HT1080 (cell line): ENCODE measurements at regions not wholly inside any gene's neighbourhood (a gene's known extent, or its start where the extent isn't known, plus 50 kb on each side); places are given as distances from the start of the nearest gene placed in this dataset.
A peak's percentile ranks its signal among the peaks of the same experiment; 100 is the strongest.
"Not testable (repeated sequence)": the region's sequence is repeated elsewhere in the genome, so short reads cannot be mapped to it uniquely, and the experiment has no call there.

Experiments
- DNase-seq: peaks from one replicate; pipeline ENCODE4 v3.0.0-alpha.2; 2015; ENCODE audit warnings: low read depth

DNA sequence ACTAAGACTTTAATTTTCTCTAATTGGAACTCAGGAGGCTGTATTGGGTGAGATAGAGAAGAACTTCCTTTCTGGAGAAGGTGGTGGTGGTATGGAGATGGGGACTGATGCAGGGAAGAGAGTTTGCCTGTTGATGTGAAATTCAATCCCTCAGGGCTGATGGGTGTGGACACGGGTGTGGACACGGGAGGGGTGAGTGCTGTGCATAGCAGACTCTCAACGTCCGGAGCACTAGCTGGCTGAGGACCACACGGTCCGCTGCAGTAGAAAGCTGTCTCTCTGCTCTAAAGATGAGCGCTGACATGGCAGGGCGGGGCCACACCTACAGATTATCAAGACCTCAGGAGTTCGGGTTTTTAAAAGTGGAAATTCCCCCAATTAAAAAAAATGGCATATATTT is 148.5 kb upstream of the PITRM1 start:
- no peak for DNase-seq

DNA sequence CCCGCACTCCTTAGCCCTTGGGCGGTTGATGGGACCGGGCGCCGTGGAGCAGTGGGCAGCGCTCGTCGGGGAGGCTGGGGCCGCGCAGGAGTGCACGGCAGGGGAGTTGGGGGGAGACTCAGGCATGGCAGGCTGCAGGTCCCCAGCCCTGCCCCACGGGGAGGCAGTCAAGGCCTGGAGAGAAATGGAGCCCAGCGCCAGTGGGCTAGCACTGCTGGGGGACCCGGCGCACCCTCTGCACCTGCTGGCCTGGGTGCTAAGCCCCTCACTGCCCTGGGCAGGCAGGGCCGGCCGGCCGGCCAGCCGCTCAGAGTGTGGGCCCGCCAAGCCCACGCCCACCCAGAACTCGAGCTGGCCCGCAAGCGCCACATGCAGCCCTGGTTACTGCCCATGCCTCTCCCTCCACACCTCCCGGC is 147.2 kb upstream of the PITRM1 start:
- no peak for DNase-seq

GRCh38 chr10:3318480-3318807 is 145.9 kb upstream of the PITRM1 start:
- DNase-seq: not testable (repeated sequence)

GRCh38 chr10:3317553-3318479 is 145.2 kb upstream of the PITRM1 start:
- DNase-seq: not testable (repeated sequence)

DNA sequence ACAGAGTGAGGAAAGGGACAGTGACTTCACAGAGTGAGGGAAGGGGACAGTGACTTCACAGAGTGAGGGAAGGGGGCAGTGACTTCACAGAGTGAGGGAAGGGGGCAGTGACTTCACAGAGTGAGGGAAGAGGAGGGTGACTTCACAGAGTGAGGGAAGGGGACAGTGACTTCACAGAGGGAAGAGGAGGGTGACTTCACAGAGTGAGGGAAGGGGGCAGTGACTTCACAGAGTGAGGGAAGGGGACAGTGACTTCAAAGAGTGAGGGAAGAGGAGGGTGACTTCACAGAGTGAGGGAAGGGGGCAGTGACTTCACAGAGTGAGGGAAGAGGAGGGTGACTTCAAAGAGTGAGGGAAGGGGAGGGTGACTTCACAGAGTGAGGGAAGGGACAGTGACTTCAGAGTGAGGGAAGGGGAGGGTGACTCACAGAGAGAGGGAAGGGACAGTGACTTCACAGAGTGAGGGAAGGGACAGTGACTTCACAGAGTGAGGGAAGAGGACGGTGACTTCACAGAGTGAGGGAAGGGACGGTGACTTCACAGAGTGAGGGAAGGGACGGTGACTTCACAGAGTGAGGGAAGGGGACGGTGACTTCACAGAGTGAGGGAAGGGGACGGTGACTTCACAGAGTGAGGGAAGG is 142.0 kb upstream of the PITRM1 start:
- not testable (repeated sequence) for DNase-seq

- peak; percentile 46 for DNase-seq
These were observed 141.3 kb upstream of the PITRM1 start for GRCh38 chr10:3313784-3314444.

- no peak for DNase-seq
These were observed 139.9 kb upstream of the PITRM1 start for GRCh38 chr10:3312403-3312940.

DNA sequence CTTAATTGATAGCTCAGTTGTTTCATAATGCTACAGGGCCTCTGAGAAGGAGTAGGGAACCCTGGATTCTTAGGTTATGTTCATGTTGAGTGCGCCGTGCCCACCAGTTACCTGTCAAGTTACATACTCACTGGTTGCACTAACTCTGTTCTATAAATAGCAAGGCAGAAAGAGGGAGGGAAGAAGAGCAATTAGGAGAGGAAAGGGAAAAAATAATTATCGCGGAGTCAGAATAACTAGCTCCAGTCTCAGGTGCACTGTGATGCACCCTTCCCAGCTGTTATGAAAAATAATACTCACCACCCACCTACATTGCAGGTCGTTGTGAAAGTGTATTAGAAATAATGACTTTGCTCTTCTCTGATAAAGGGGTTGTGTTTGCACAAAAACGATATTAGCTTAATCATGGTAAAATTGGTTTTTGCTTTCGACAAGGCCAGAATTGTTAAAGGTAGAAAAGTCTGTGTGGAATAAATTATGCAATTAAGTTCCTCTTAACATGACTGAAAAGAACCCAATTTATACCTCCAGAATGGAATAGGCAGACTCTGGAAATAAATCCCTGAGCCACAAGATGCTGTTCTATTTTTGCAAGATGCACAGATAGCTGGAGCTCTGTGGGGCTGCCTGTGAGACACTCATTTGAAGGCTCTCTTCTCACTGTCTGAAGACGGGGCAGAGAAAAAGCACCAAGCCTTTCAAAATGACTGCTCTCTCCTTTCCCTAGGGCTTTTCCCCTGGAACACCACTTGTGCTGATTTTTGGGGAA is 137.6 kb upstream of the PITRM1 start:
- no peak for DNase-seq

DNA sequence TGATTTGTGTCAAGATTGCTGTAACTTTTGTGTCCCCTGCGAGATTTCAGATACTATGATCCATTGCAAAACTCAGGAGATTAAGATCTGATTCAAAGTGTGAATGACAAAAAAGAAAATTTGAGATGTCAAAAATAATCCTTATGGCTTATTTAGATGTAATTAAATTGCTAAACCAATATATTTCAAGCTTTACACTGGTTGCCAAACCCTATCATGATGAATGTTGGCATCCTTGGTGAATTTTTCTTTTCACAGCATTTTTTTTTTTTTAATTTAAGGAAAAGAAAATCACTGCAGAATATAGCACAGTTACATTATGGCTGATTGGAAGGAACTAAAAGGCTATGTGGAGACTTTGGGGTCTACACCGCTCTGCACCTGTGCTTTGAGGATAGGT is 133.5 kb upstream of the PITRM1 start:
- no peak for DNase-seq

DNA sequence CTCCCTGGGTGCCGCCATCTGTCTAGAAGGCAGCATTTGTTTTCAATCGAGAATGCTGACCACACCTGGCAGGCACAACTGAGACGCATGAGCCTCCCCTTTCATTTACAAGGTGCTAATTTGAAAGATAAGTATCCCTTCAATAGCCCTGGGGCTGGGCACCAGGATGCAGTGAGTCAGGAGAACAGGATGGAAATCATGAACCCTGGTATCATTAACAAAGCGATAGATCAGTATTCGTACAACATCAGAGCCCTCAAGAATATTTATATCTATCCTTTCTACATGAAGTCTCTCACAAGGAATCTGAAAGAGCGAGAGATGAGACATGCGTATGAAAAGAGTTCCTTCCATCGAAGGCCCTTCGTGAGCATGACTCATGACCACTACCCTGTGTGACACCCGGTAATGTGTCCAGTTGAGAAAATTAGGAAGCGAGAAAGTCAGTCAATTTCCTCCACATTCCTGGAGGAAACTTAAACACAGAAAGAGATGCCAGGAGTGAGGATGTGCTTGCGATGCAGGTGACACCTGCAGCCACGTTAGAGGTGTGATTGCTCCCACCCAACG is 123.1 kb upstream of the PITRM1 start:
- DNase-seq: no peak

DNA sequence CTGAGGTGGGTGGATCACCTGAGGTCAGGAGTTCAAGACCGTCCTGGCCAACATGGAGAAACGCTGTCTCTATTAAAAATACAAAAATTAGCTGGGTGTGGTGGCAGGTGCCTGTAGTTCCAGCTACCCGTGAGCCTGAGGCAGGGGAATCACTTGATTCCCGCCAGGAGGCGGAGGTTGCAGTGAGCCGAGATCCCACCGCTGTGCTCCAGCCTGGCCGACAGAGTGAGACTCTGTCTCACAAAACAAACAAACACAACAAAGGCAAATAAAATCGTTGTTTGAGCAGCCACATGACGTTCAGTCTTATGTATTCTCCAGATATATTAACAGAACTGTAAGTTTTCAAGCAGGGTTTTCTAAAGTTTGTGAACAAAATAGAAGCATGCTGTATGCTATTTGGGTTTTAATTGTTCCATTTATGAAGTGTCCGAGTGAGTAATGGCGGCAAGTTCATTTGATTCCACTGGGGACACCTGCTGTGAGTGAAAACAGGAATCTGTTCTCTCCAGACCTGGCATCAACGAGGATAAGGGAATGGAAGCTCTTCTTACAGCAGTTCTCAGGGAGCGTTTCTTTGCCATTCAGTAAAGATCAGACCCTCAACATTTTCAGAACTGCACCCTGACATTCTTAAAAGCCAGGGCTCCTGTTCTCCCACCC is 122.5 kb upstream of the PITRM1 start:
- no peak for DNase-seq

DNA sequence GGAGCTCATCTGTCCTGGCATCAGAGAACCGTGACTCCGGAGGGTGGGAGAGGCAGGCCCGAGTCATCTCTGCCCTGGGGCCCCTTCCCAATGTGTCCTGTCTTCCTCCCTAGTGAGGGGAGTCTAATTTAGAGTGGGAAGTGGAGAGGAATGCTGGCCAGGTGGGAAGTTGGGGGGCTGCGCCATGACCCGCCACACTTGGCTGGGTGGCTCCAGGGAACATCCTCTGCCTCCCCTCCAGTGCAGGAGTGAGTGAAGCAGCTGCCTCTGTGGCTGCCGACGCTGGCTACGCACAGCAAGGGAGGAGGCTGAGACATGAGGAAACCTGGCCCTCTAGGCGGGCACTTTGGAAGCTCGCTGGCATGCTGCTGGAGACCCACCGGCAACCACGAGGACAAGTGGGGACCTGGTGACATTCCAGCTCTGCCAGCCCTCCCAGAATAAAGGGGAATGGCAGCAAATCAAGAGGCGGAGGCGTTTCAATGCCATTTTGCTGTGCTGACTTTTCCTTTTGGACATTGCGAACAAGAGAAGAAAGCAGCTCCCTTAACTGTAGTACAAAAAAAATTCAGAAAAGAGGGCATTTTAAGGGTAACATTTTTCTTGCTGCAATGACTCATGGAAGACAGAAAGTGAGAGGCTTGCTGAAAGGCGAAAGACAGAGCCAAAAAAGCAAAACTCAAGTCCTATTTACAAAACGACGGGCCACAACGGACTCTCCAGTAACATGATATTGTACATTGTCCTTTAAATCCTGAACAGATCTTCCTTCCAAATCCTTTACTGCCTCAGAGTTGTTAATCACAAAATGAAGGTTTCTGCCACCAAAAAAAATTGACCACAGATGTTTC is 121.2 kb upstream of the PITRM1 start:
- DNase-seq: no peak

DNA sequence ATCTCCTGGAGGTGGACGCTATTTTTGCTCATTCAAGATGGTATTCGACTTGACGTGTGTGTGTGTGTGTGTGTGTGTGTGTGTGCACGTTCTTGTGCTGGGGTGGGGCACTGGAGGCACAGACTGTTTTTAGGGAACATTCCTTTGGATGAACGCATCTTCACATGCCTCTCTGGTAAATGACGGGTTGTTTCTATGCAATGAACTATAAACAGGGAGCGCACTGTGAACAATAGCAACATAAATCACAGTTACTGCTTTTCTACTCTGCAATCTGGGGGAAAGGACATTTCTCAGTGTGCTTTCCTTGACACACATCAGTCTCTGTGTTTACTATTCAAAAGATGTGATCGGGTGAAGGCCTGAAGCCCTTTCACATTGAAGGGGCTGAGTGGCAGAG is 120.1 kb upstream of the PITRM1 start:
- DNase-seq: no peak

DNA sequence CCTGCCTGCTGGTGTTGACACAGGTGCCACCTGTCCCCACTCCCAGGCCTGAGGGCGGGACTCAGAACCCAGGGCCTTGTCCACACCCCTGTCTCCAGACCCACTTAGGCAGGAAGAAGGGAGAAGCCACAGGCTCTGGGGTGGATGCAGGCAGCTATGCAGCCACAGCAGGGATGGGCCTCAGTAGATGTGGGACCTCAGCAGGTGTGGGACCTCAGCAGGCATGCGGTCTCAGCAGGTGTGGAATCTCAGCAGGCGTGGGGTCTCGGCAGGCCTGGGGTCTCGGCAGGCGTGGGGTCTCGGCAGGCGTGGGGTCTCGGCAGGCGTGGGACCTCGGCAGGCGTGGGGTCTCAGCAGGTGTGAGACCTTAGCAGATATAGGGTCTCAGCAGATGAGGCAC is 118.0 kb upstream of the PITRM1 start:
- no peak for DNase-seq

GRCh38 chr10:3287572-3288445 is 115.2 kb upstream of the PITRM1 start:
- no peak for DNase-seq

DNA sequence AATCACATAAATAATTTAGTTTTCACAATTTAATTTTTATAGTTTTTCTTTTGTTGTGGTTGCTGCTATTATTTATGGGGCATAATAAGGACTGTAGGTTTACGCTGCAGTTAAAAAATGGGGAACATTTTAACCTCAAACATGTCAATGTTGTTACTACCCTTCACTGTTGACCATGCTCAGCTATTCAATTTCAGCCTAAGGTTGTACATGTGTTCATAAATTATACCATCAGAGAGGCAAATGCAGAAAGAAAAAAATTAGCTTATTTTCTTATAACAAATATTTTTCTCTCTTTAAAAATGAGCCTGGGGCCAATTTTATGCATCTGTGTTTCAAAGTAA is 110.1 kb upstream of the PITRM1 start:
- DNase-seq: no peak

GRCh38 chr10:3281941-3282673 is 109.5 kb upstream of the PITRM1 start:
- DNase-seq: no peak

DNA sequence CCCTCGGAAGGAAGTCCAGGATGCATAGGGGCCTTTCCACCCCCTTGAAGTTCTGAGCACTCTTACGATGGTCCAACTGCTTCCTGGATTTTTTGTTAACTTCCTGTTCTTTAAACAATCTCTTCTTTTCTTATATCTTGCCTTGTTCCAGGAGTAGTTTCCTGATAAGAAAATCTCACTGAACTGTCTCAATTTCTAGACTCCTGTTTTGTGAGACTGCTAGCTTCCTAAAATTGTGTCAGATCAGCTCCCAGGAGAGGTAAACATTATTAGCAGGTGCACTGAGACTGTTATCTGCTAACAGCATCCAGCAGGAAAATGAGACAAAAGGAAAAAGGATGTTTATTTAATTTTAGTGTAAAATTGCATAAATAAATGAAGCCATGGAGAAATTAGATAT is 106.2 kb upstream of the PITRM1 start:
- DNase-seq: no peak
